ENCODE measurements at regions not wholly inside any gene's neighbourhood (a gene's known extent, or its start where the extent isn't known, plus 50 kb on each side); places are given as distances from the start of the nearest gene placed in this dataset.

GRCh38 chr1:115204513-115204912 is 115.2 kb upstream of the TSPAN2 start:
- DNase-seq (ENCODE audit: low read depth, low spot score), result no peak

DNA sequence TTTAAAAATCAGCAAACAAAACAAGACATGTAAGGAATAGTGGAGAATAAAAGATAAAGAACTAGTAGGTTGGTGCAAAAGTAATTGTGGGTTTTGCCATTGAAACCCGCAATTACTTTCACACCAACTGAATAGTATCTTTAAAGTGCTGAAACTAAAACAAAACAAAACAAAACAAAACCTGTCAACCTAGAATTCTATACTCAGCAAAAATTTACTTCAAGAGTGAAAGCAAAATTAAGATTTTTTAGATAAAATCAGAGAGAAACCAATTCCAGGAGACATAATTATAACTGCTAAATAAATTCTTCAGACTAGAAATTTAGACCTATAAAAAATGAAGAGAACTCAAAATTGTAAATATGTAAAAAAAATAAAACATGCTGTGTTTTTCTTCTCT is 114.0 kb upstream of the TSPAN2 start:
- no peak for DNase-seq (ENCODE audit: low read depth, low spot score)

GRCh38 chr1:115201598-115201997 is 112.3 kb upstream of the TSPAN2 start:
- DNase-seq (ENCODE audit: low read depth, low spot score), result no peak

DNA sequence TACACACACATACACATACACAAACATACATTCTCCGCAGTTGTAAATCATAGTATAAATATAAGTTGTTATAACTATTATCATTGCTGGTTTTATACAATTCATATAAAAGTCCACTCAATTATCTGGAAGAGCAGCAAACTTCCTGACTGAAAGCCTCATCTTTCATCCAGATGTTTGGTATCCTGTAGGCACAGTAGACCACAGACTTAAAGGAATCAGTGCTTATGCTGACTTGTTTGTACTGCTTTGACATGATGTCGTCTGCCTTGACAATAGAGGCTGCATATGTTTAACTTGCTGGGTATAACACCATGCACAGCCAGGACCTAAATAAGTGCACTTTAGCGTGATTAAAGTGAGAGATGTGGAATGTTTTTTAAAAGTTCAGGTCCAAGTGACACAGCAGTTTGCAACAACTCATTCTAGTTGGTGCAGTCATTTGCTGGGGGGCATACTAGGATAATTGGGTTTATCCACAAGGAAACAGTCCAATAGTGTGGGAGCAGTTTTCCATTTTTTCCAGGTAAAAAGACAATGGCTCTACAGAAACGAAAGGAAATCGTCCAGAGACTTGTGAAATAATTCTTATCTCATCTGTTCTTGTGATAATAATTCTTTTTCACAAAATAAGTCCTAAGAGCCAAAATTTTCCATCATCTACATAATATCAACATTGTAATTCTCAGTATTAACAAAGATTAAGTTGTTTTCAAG is 110.3 kb upstream of the TSPAN2 start:
- DNase-seq (ENCODE audit: low read depth, low spot score), result no peak

DNA sequence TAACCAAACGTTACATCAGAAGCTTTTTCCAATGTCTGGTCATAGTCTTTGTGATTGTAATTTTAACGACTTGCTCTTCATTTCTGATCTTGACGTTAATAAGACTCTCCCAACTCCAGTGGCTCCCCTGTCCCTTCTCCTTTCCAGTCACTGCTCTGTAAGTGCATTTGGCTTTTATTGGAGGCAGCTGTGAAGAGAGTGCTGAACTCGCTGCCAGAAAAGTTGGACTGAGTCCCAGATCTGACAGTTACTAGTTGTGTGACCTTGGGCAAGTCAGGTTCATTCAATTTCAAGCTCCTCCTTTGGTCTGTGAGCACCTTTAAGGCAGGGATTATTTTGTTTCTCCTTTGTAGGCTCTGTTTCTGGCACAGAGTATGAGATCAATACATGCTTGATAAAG is 109.6 kb upstream of the TSPAN2 start:
- no peak for DNase-seq (ENCODE audit: low read depth, low spot score)

GRCh38 chr1:115196296-115196695 is 107.0 kb upstream of the TSPAN2 start:
- DNase-seq (ENCODE audit: low read depth, low spot score), result no peak

DNA sequence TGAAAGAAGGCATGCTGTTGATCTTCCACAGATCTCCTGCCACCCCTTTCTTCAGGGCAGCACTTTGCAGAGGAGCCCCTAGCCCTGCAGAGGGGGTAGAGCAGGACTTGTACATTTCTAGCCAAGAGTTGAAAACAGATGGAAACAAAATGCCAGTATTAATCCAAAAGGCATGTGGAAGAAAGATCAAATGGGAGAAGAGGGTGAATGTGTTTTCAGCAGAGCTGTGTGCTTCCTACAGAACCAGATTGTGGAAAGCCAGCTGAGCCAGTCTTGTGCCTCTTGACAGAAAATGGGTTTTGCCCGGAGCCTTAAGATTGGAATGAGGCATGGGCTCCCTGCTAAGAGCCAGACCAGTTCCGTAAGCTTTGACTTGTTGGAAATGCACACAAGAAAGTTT is 105.2 kb upstream of the TSPAN2 start:
- DNase-seq (ENCODE audit: low read depth, low spot score), result no peak

- no peak for DNase-seq (ENCODE audit: low read depth, low spot score)
These were observed 103.9 kb upstream of the TSPAN2 start for GRCh38 chr1:115193046-115193828.

DNA sequence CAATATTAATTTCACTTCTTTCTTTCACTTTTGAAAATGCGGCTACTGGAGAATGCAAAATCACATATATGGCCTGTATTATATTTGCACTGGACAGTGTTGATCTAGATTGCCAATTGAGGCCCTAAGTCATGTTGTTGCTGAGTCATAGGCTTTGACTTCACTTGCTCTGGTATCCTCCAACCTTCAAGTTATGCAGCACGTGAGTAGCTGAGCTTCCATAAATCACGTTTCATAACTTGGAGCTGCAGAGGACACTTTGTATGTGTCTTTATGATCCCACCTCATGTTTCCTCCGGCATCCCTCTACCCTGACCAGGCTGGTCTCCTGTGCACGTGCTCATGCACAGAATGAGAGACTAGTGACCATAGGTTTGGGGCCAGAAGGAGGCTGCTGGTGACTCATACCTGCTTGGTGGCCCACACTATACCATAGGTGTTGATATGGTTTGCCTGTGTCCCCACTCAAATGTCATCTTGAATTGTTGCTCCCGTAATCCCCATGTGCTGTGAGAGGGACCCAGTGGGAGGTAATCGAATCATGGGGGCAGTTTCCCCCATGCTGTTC is 103.0 kb upstream of the TSPAN2 start:
- no peak for DNase-seq (ENCODE audit: low read depth, low spot score)

DNA sequence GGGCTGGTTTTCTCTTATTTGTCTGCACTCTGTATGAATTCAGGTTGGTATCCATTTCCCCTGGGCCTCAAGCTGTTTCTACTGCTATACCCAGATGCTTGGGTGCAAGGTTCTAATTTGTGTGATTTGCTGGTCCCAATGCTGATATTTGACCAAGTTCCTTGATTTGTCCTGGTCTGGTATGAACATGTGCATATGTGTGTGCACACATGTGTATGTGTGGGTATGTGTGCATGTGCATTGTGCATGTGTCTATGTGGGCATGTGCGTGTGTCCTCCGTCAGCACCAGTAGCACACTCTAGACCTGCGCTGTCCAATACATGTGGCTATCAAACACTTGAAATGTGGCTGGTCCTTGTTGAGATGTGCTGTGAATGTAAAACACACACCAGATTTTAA is 102.4 kb upstream of the TSPAN2 start:
- DNase-seq (ENCODE audit: low read depth, low spot score), result no peak

DNA sequence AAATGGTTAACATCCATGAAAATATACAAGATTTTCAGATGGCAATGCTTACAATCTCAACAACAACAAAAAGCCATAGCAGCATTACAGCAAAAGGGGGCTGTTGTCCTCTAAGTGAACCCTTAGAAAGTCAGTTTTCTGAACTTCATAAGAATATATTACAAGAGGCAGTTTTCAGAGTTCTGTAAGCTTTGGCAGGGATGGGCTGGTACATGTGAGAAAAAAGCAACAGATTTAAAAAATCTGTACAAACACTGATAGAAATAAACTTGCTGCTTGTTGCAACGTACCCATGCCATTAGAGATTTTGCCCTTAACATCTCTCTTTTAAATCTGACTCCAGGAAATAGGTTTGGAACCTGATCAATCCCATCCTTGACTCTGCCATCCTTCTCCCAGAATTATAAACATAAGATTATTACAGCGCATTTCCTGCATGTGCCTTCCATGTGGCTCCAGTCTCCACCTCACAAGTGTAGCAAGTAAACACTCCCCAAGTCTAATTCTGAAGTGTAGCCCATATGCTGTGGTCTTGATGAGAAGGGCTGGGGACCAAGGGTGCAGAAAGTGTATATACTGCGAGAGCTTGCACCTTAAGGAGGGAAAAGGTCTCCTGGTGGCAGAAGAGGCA is 101.4 kb upstream of the TSPAN2 start:
- DNase-seq (ENCODE audit: low read depth, low spot score), result no peak

DNA sequence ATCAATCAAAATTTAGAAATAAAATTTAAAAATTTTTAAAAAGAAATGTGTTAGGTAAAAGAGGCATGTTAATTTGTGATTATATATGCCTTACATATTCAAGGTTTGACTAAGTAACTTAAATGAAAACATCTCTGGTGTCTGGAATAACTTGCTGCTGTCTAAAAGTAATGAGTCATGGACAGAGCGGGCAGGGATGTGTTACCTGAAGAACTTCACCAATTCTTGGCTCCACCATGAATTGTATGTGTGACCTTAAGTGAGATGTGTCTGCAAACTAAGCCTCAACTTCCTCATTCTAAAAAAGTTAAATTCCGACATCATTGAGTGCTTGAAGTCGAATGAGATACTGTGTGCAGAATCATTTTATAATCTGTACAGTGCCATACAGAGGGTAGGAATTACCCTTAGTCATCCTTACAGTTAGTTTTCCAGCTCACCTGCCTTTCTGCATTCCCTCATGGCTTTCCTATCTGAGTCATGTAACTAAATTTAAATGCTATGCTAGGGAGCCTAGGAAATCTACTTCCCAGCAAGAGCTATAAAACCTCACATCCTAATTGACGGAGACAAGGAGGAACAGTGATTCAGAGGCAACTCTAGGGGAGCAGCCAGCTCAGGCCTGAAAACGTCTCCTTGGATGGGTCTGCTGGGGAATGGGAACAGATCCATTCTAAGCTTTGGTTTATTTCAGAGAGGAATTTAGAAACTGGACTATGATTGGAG is 100.7 kb upstream of the TSPAN2 start:
- no peak for DNase-seq (ENCODE audit: low read depth, low spot score)

GRCh38 chr1:115188680-115189395 is 99.5 kb upstream of the TSPAN2 start:
- DNase-seq (ENCODE audit: low read depth, low spot score), result no peak

DNA sequence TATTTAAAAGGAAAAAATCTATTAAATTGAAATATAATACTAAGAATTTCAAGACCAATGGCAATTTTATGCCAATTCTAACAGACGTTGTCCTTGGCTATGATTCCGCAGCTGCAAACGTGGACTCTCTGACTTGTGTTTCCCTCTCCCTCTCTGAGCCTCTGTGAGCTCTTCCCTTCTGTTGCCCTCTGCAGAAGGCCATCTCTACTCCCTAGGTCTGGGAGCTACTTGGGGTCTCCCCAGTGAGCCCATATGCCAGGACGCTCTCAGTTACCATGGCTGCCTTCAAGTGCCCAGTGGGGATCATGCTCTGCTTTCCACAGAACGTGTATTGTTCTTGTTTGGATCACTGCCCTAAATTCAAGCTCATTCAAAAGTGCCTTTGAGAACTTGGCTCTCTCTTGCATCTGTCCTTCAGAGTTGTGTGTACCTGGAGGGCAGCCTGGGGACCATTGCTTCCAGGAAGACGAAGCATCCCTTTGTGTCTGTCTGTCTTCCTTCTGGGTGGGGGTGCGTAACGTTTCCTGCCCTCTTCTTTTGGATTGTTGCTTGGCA is 97.5 kb upstream of the TSPAN2 start:
- no peak for DNase-seq (ENCODE audit: low read depth, low spot score)

- DNase-seq (ENCODE audit: low read depth, low spot score), result no peak
These were observed 96.0 kb upstream of the TSPAN2 start for GRCh38 chr1:115185336-115185735.

DNA sequence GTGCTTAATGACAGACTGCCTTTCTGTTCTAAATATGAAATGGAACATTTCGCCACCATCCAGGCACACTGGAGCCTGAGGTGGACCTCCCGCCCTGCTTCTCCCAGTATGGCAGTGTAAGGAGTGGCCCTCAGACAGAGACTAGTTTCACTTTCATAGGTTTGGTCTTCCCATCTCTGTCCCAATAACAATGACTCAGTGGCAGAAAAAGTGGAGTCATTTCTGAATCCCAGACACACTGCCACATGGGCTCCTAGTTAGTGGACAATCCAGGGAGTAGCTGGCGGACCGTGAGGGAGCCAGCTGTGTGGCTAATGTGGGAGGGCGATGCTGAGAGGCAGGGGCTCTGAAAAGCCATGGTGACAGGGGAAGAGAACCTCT is 95.6 kb upstream of the TSPAN2 start:
- DNase-seq (ENCODE audit: low read depth, low spot score), result no peak

DNA sequence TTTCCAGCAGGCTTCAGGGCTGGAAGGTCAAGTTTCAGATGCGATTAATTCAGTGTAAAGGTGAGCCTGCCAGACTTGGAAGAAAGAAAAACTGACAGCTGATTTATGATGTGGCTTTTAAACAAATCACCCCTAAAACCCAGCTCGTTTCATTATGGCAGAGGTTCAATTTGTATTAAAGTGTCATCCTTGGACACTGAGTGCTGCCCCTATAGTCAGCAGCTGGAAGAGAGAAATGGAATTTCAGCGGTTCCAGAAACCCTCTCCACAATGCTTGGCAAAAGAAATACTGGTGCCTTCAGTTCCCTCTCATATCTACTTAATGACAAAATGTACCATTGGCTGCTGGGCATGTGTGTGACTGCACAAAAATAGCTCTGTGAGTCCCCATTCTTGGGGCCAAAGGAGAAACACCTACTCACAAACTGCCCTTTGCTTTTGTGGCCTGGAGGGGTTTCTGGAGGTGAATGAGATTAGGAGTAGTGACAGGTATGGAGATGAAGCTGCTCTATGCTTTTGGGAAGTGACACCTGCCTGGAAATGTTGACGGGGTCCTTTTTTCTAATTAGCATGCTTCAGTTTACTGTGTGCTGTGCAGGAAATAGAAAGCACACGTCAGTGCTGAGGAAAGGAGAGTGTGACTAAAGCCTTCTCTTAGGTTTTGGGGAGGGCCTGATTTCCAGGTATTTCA is 95.1 kb upstream of the TSPAN2 start:
- DNase-seq (ENCODE audit: low read depth, low spot score), result no peak

DNA sequence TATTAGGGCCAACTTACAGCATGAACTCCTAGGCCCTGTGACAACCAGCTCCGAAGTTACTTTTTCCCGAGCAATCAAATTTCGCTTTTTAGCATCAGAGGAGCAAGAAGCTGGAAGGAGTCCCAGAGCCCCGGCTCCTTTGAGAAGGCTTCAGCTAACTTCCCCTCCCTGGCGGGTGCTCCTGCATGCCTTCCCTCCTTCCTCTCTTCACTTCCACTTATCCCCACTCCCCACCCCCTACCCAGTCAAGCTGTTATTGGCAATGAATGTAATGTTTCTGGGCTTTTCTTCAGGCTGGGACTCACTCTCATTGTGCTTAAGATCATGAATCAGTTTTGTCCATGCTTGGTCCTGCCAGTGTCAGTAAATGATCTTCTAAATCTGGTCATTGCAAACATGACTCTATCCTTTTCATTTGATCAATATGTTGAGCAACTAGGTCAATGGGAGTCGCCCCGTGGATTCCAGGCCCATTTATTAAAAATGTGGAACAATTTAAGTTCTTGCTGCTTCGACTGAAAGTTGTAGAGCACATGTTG is 94.5 kb upstream of the TSPAN2 start:
- no peak for DNase-seq (ENCODE audit: low read depth, low spot score)

GRCh38 chr1:115183158-115183557 is 93.9 kb upstream of the TSPAN2 start:
- DNase-seq (ENCODE audit: low read depth, low spot score), result no peak
